ENCODE measurements at regions not wholly inside any gene's neighbourhood (a gene's known extent, or its start where the extent isn't known, plus 50 kb on each side); places are given as distances from the start of the nearest gene placed in this dataset.

GRCh38 chr10:131421381-131421780 lies 109.9 kb upstream of the TCERG1L start:
- Histone ChIP-seq H3K36me3 (no peaks in the 10 kb centered on the region), H3K4me1 (no peaks in the 10 kb centered on the region), H3K27me3 (no peaks in the 10 kb centered on the region), H3K9me3 (no peaks in the 10 kb centered on the region), H3K4me3 (ENCODE audit: low read depth, low read length) (no peak overlapping the region)
- TF ChIP-seq CTCF (IDR thresholded peaks at IDR 0.05; ENCODE audit: low read depth, low read length): no peak
- no peak for DNase-seq

- DNase-seq: no peak
- Histone ChIP-seq H3K36me3 (no peaks in the 10 kb centered on the region), H3K4me1 (no peaks in the 10 kb centered on the region), H3K4me3 (ENCODE audit: low read depth, low read length) (no peak overlapping the region), H3K9me3 (no peaks in the 10 kb centered on the region), H3K27me3 (no peaks in the 10 kb centered on the region)
- TF ChIP-seq CTCF (IDR thresholded peaks at IDR 0.05; ENCODE audit: low read depth, low read length): no peak
Observed at GRCh38 chr10:131422731-131423130, 111.2 kb upstream of the TCERG1L start.

- TF ChIP-seq CTCF (IDR thresholded peaks at IDR 0.05; ENCODE audit: low read depth, low read length): no peak
- H3K4me3 ChIP-seq (ENCODE audit: low read depth, low read length): no peak overlapping the region
- no peak for DNase-seq
- no peaks in the 10 kb centered on the region for H3K27me3 ChIP-seq
- H3K36me3 ChIP-seq: no peaks in the 10 kb centered on the region
- no peaks in the 10 kb centered on the region for H3K9me3 ChIP-seq
- no peaks in the 10 kb centered on the region for H3K4me1 ChIP-seq
Observed at GRCh38 chr10:131424053-131424452, 112.5 kb upstream of the TCERG1L start.

GRCh38 chr10:131424836-131425491 lies 113.4 kb upstream of the TCERG1L start:
- TF ChIP-seq CTCF (IDR thresholded peaks at IDR 0.05; ENCODE audit: low read depth, low read length): no peak
- H3K4me3 ChIP-seq (ENCODE audit: low read depth, low read length): no peak overlapping the region
- no peaks in the 10 kb centered on the region for H3K36me3 ChIP-seq
- H3K9me3 ChIP-seq: no peaks in the 10 kb centered on the region
- no peaks in the 10 kb centered on the region for H3K4me1 ChIP-seq
- DNase-seq: no peak
- H3K27me3 ChIP-seq: no peaks in the 10 kb centered on the region

GRCh38 chr10:131425752-131426533 lies 114.4 kb upstream of the TCERG1L start:
- Histone ChIP-seq H3K27me3 (no peaks in the 10 kb centered on the region), H3K4me3 (ENCODE audit: low read depth, low read length) (no peak overlapping the region), H3K36me3 (no peaks in the 10 kb centered on the region), H3K9me3 (no peaks in the 10 kb centered on the region), H3K4me1 (no peaks in the 10 kb centered on the region)
- no peak for TF ChIP-seq CTCF (IDR thresholded peaks at IDR 0.05; ENCODE audit: low read depth, low read length)
- DNase-seq: no peak

- DNase-seq: no peak
- Histone ChIP-seq H3K4me1 (no peaks in the 10 kb centered on the region), H3K4me3 (ENCODE audit: low read depth, low read length) (no peak overlapping the region), H3K36me3 (no peaks in the 10 kb centered on the region), H3K27me3 (no peaks in the 10 kb centered on the region), H3K9me3 (no peaks in the 10 kb centered on the region)
- TF ChIP-seq CTCF (IDR thresholded peaks at IDR 0.05; ENCODE audit: low read depth, low read length): no peak
Observed at GRCh38 chr10:131426534-131426898, 115.0 kb upstream of the TCERG1L start.

Measured in BE2C (cell line).